ENCODE measurements at regions not wholly inside any gene's neighbourhood (a gene's known extent, or its start where the extent isn't known, plus 50 kb on each side); places are given as distances from the start of the nearest gene placed in this dataset.

- no peak for DNase-seq
Observed at GRCh38 chr10:117425974-117426566, 50.8 kb upstream of the PDZD8 start.

DNA sequence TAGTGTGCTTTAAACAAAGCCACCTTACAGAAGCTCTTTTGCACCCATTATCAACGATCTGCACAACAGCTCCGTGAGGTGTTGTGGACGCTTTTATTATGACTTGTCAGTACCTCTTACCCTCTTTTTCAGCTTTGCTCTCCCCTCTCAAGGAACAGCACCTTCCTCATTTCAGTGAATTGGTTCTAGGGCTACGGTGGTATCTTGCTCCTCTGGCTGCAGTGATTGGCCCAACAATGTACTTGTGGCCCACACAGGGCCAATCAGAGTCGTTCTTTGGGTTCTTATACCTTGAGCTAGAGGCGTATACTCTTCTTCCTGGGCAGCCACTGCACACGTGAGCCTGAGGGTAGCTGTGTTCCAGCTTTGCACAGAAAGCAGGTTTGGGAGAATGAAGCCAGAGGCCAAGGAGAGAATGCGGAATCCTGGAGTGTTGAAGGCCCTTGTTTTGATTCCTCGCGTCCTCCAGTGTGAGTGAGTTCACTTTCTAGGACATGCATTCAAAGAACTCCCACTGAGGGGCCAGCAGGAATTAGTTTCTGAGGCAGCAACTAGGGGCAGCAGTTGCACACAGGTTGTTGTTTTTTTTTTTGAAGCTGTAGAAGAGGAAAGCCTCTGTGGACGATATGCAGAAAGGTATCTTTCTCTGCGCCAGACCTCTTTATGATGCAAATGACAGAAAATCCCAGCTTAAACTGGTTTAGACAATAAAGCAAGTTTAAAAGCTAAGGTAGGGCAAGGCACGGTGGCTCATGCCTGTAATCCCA, 49.8 kb upstream of the PDZD8 start:
- DNase-seq: no peak
